HG02571 (cell line): ENCODE measurements at regions not wholly inside any gene's neighbourhood (a gene's known extent, or its start where the extent isn't known, plus 50 kb on each side); places are given as distances from the start of the nearest gene placed in this dataset.
"Not testable (repeated sequence)": the region's sequence is repeated elsewhere in the genome, so short reads cannot be mapped to it uniquely, and the experiment has no call there.

Experiments used
- ATAC-seq: cut with Tn5 transposase; IDR thresholded peaks from one replicate; pipeline ENCODE4 v1.9.1; 2021; ENCODE audit warnings: mild to moderate bottlenecking, moderate library complexity; ENCODE audit not compliant: unreplicated experiment

GRCh38 chr3:18086078-18086477 is 339.1 kb downstream of the SATB1 start:
- ATAC-seq, result no peak

GRCh38 chr3:18085429-18085828 is 339.7 kb downstream of the SATB1 start:
- no peak for ATAC-seq

- not testable (repeated sequence) for ATAC-seq
These were observed 340.8 kb upstream of the TBC1D5 start for GRCh38 chr3:18083273-18083590.

- no peak for ATAC-seq
These were observed 340.3 kb upstream of the TBC1D5 start for GRCh38 chr3:18082551-18083272.

- ATAC-seq, result no peak
These were observed 337.8 kb upstream of the TBC1D5 start for GRCh38 chr3:18080198-18080689.

GRCh38 chr3:18079739-18080138 is 337.3 kb upstream of the TBC1D5 start:
- ATAC-seq, result no peak

GRCh38 chr3:18079062-18079461 is 336.6 kb upstream of the TBC1D5 start:
- ATAC-seq, result no peak

- ATAC-seq, result no peak
These were observed 334.9 kb upstream of the TBC1D5 start for GRCh38 chr3:18077128-18077840.

- no peak for ATAC-seq
These were observed 333.9 kb upstream of the TBC1D5 start for GRCh38 chr3:18076301-18076700.

GRCh38 chr3:18075799-18076198 is 333.4 kb upstream of the TBC1D5 start:
- ATAC-seq, result no peak

GRCh38 chr3:18071833-18072232 is 329.4 kb upstream of the TBC1D5 start:
- no peak for ATAC-seq

- no peak for ATAC-seq
These were observed 328.5 kb upstream of the TBC1D5 start for GRCh38 chr3:18070944-18071343.

GRCh38 chr3:18070231-18070630 is 327.8 kb upstream of the TBC1D5 start:
- ATAC-seq, result no peak

GRCh38 chr3:18069568-18069967 is 327.1 kb upstream of the TBC1D5 start:
- no peak for ATAC-seq

- ATAC-seq, result no peak
These were observed 324.6 kb upstream of the TBC1D5 start for GRCh38 chr3:18066899-18067582.

- ATAC-seq, result no peak
These were observed 322.2 kb upstream of the TBC1D5 start for GRCh38 chr3:18064586-18064985.

- ATAC-seq, result no peak
These were observed 320.2 kb upstream of the TBC1D5 start for GRCh38 chr3:18062657-18063025.

GRCh38 chr3:18061737-18062656 is 319.6 kb upstream of the TBC1D5 start:
- ATAC-seq, result no peak

GRCh38 chr3:18058666-18059065 is 316.2 kb upstream of the TBC1D5 start:
- no peak for ATAC-seq

- ATAC-seq, result no peak
These were observed 315.1 kb upstream of the TBC1D5 start for GRCh38 chr3:18057471-18058091.
